HEK293 (cell line): ENCODE measurements at regions not wholly inside any gene's neighbourhood (a gene's known extent, or its start where the extent isn't known, plus 50 kb on each side); places are given as distances from the start of the nearest gene placed in this dataset.

ENCODE experiments used
- CTCF ChIA-PET: fragments of 350-600 bp; formaldehyde crosslinking; extraction: SDS; loops from one replicate; lab custom pipeline; 2021; ENCODE audit warnings: antibody characterized with exemption; lab: Yijun Ruan, JAX
- POLR2A ChIA-PET: fragments of 300-600 bp; formaldehyde crosslinking; extraction: SDS; loops from one replicate; lab custom pipeline; 2020; ENCODE audit warnings: antibody characterized with exemption, inconsistent platforms; lab: Yijun Ruan, JAX
- H3K27ac ChIP-seq: fragments of 200-500 bp; sonication (Bioruptor generic); 2 replicates; pipeline ENCODE4 v1.5.1; 2014; ENCODE audit warnings: low read depth, low read length, control low read depth, inconsistent platforms; ENCODE audit errors: extremely low read depth
- H3K36me3 ChIP-seq, 2 experiments: fragments of 200-500 bp in 1 of 2; sonication (Bioruptor generic) in 1 of 2; 1 replicate in 1 of 2; 2 replicates in 1 of 2; pipeline ENCODE4 v1.5.1; 2014 to 2017; ENCODE audit warnings: inconsistent platforms in 2 of 2, low read length in 2 of 2; ENCODE audit not compliant: control insufficient read depth in 2 of 2, insufficient read depth in 1 of 2
- H3K4me1 ChIP-seq: fragments of 200-500 bp; sonication (Bioruptor generic); 2 replicates; pipeline ENCODE4 v1.5.1; 2014; ENCODE audit warnings: mild to moderate bottlenecking, low read length, inconsistent platforms; ENCODE audit not compliant: control insufficient read depth, insufficient read depth
- H3K4me3 ChIP-seq: 2 replicates; pipeline ENCODE4 v1.5.1; 2011; ENCODE audit warnings: low read depth, mild to moderate bottlenecking, control low read depth, low read length, moderate library complexity
- H3K9me3 ChIP-seq: fragments of 200-500 bp; sonication (Bioruptor generic); 2 replicates; pipeline ENCODE4 v1.5.1; 2014; ENCODE audit warnings: low read depth, low read length, inconsistent platforms; ENCODE audit not compliant: control insufficient read depth, insufficient read depth
- GFI1B ChIP-seq: fragments of 450-650 bp; formaldehyde crosslinking; IDR thresholded peaks from 2 replicates; pipeline ENCODE4 v1.5.1; 2016; ENCODE audit warnings: missing biosample characterization, missing genetic modification characterization
- HOXD13 ChIP-seq: sonication (generic); formaldehyde crosslinking; IDR thresholded peaks from 2 replicates; pipeline ENCODE4 v1.8.0; 2022; ENCODE audit warnings: missing genetic modification reagents, borderline replicate concordance
- MEIS1 ChIP-seq: sonication (generic); formaldehyde crosslinking; IDR thresholded peaks from 2 replicates; pipeline ENCODE4 v1.8.1; 2022; ENCODE audit warnings: missing genetic modification reagents, mild to moderate bottlenecking, borderline replicate concordance
- OVOL3 ChIP-seq: fragments of 450-650 bp; formaldehyde crosslinking; IDR thresholded peaks from 2 replicates; pipeline ENCODE4 v1.5.1; 2016; ENCODE audit warnings: missing biosample characterization, missing genetic modification characterization
- SCRT1 ChIP-seq: fragments of 450-650 bp; formaldehyde crosslinking; IDR thresholded peaks from 2 replicates; pipeline ENCODE4 v1.5.1; 2016; ENCODE audit warnings: missing biosample characterization, missing genetic modification characterization, borderline replicate concordance
- ZBTB1 ChIP-seq: fragments of 450-650 bp; formaldehyde crosslinking; IDR thresholded peaks from 2 replicates; pipeline ENCODE4 v1.5.1; 2016; ENCODE audit warnings: missing biosample characterization, missing genetic modification characterization
- ZBTB7A ChIP-seq: fragments of 450-650 bp; formaldehyde crosslinking; IDR thresholded peaks from 2 replicates; pipeline ENCODE4 v1.5.1; 2016; ENCODE audit warnings: low read depth, missing biosample characterization, missing genetic modification characterization
- ZNF133 ChIP-seq: fragments of 450-650 bp; formaldehyde crosslinking; IDR thresholded peaks from 2 replicates; pipeline ENCODE4 v1.5.1; 2016; ENCODE audit warnings: missing biosample characterization, missing genetic modification characterization
- ZNF169 ChIP-seq: fragments of 450-650 bp; formaldehyde crosslinking; IDR thresholded peaks from 2 replicates; pipeline ENCODE4 v1.5.1; 2016; ENCODE audit warnings: missing biosample characterization, missing genetic modification characterization
- ZNF211 ChIP-seq: fragments of 450-650 bp; formaldehyde crosslinking; IDR thresholded peaks from 2 replicates; pipeline ENCODE4 v1.5.1; 2016; ENCODE audit warnings: low read depth, missing biosample characterization, missing genetic modification characterization
- ZNF302 ChIP-seq: fragments of 450-650 bp; formaldehyde crosslinking; IDR thresholded peaks from 2 replicates; pipeline ENCODE4 v1.5.1; 2016; ENCODE audit warnings: missing biosample characterization, missing genetic modification characterization, low read depth
- ZNF354C ChIP-seq: fragments of 450-650 bp; formaldehyde crosslinking; IDR thresholded peaks from 2 replicates; pipeline ENCODE4 v1.5.1; 2016; ENCODE audit warnings: missing biosample characterization, missing genetic modification characterization, low read depth, borderline replicate concordance
- ZNF48 ChIP-seq: fragments of 450-650 bp; formaldehyde crosslinking; IDR thresholded peaks from 2 replicates; pipeline ENCODE4 v1.5.1; 2016; ENCODE audit warnings: missing biosample characterization, missing genetic modification characterization
- ZNF501 ChIP-seq: fragments of 450-650 bp; formaldehyde crosslinking; IDR thresholded peaks from 2 replicates; pipeline ENCODE4 v1.5.1; 2016; ENCODE audit warnings: missing biosample characterization, missing genetic modification characterization
- ZNF571 ChIP-seq: fragments of 450-650 bp; formaldehyde crosslinking; IDR thresholded peaks from 2 replicates; pipeline ENCODE4 v1.5.0; 2017; ENCODE audit warnings: missing biosample characterization, missing genetic modification characterization
- ZNF701 ChIP-seq: fragments of 450-650 bp; formaldehyde crosslinking; IDR thresholded peaks from 2 replicates; pipeline ENCODE4 v1.5.1; 2016; ENCODE audit warnings: missing biosample characterization, missing genetic modification characterization
- ZNF837 ChIP-seq: fragments of 450-650 bp; formaldehyde crosslinking; IDR thresholded peaks from 2 replicates; pipeline ENCODE4 v1.5.1; 2016; ENCODE audit warnings: missing biosample characterization, missing genetic modification characterization
- TF ChIP-seq, protein P1 (sequence below): fragments of 450-650 bp; formaldehyde crosslinking; IDR thresholded peaks from 2 replicates; pipeline ENCODE4 v1.5.1; 2016; ENCODE audit warnings: missing biosample characterization, missing genetic modification characterization
- TF ChIP-seq, protein P2 (sequence below): fragments of 450-650 bp; formaldehyde crosslinking; IDR thresholded peaks from 2 replicates; pipeline ENCODE4 v1.5.1; 2017; ENCODE audit warnings: missing biosample characterization, missing genetic modification characterization
- TF ChIP-seq, protein P3 (sequence below): fragments of 450-650 bp; formaldehyde crosslinking; IDR thresholded peaks from 2 replicates; pipeline ENCODE4 v1.5.1; 2016; ENCODE audit warnings: missing biosample characterization, missing genetic modification characterization
- TF ChIP-seq, protein P4 (sequence below): fragments of 450-650 bp; formaldehyde crosslinking; IDR thresholded peaks from 2 replicates; pipeline ENCODE4 v1.5.1; 2016; ENCODE audit warnings: missing biosample characterization, missing genetic modification characterization
- TF ChIP-seq, protein P5 (sequence below): fragments of 450-650 bp; IDR thresholded peaks from 2 replicates; pipeline ENCODE4 v1.5.1; 2018; ENCODE audit warnings: missing biosample characterization, missing genetic modification characterization
- TF ChIP-seq, protein P6 (sequence below): fragments of 450-650 bp; formaldehyde crosslinking; IDR thresholded peaks from 2 replicates; pipeline ENCODE4 v1.5.1; 2016; ENCODE audit warnings: missing biosample characterization, missing genetic modification characterization
- TF ChIP-seq, protein P7 (sequence below): fragments of 450-650 bp; formaldehyde crosslinking; IDR thresholded peaks from 2 replicates; pipeline ENCODE4 v1.5.1; 2016; ENCODE audit warnings: missing biosample characterization, missing genetic modification characterization

DNA sequence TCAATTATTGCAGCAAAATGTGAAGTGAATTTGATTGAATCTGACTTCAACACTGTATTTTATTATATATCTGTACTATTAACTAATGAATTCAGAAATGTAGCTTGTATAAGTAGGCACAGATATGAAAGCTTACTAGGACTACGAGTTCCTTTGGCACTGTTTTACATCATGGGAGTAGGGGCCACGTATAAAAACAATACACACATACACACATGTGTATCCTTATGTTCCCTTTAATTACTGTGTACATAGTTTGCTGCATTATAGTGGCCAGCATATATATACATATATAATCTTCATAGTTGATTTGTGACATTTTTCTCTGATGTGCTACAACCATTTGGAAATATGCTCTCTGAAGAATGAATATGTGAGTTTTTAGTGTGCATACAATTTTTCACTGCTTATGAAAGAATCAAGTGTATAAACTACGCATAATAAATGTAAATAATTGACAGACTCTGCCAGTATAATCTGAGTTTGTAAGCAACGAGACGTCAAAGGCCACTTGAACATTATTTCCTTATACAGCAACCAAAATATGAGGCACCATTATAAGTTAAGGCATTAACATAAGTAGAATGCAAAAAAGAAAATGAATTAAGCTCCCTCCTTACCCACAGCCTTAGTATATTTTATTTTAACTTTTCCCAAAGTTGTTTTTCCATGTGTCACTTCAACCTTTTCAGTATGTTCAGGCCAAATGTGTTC, 98.1 kb upstream of the GALNT5 start:
- no peak overlapping the region for H3K27ac ChIP-seq
- no peaks in the 10 kb centered on the region for H3K36me3 ChIP-seq
- no peak overlapping the region for H3K4me3 ChIP-seq
- TF ChIP-seq ZNF133, result no peak
- TF ChIP-seq, protein P1, sequence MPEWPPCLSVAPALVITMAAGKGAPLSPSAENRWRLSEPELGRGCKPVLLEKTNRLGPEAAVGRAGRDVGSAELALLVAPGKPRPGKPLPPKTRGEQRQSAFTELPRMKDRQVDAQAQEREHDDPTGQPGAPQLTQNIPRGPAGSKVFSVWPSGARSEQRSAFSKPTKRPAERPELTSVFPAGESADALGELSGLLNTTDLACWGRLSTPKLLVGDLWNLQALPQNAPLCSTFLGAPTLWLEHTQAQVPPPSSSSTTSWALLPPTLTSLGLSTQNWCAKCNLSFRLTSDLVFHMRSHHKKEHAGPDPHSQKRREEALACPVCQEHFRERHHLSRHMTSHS (tag by site-specific recombination), result no peak
- TF ChIP-seq HOXD13 (CRISPR knock-in tag), result no peak
- no peak for TF ChIP-seq ZNF501
- TF ChIP-seq, protein P2, sequence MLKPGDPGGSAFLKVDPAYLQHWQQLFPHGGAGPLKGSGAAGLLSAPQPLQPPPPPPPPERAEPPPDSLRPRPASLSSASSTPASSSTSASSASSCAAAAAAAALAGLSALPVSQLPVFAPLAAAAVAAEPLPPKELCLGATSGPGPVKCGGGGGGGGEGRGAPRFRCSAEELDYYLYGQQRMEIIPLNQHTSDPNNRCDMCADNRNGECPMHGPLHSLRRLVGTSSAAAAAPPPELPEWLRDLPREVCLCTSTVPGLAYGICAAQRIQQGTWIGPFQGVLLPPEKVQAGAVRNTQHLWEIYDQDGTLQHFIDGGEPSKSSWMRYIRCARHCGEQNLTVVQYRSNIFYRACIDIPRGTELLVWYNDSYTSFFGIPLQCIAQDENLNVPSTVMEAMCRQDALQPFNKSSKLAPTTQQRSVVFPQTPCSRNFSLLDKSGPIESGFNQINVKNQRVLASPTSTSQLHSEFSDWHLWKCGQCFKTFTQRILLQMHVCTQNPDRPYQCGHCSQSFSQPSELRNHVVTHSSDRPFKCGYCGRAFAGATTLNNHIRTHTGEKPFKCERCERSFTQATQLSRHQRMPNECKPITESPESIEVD (tag by site-specific recombination), result no peak
- TF ChIP-seq, protein P3, sequence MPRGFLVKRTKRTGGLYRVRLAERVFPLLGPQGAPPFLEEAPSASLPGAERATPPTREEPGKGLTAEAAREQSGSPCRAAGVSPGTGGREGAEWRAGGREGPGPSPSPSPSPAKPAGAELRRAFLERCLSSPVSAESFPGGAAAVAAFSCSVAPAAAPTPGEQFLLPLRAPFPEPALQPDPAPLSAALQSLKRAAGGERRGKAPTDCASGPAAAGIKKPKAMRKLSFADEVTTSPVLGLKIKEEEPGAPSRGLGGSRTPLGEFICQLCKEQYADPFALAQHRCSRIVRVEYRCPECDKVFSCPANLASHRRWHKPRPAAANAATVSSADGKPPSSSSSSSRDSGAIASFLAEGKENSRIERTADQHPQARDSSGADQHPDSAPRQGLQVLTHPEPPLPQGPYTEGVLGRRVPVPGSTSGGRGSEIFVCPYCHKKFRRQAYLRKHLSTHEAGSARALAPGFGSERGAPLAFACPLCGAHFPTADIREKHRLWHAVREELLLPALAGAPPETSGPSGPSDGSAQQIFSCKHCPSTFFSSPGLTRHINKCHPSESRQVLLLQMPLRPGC, result no peak
- TF ChIP-seq OVOL3 (tag by site-specific recombination), result no peak
- no peak for TF ChIP-seq ZBTB1 (tag by site-specific recombination)
- TF ChIP-seq ZNF354C, result no peak
- TF ChIP-seq ZNF701, result no peak
- no peak for TF ChIP-seq ZNF571
- TF ChIP-seq ZNF169 (tag by site-specific recombination), result no peak
- TF ChIP-seq ZBTB7A, result no peak
- no peak for TF ChIP-seq GFI1B
- TF ChIP-seq MEIS1 (CRISPR knock-in tag), result no peak
- TF ChIP-seq, protein P4, sequence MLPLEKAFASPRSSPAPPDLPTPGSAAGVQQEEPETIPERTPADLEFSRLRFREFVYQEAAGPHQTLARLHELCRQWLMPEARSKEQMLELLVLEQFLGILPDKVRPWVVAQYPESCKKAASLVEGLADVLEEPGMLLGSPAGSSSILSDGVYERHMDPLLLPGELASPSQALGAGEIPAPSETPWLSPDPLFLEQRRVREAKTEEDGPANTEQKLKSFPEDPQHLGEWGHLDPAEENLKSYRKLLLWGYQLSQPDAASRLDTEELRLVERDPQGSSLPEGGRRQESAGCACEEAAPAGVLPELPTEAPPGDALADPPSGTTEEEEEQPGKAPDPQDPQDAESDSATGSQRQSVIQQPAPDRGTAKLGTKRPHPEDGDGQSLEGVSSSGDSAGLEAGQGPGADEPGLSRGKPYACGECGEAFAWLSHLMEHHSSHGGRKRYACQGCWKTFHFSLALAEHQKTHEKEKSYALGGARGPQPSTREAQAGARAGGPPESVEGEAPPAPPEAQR (tag by site-specific recombination), result no peak
- no peak for TF ChIP-seq ZNF302 (tag by site-specific recombination)
- H3K9me3 ChIP-seq, result no peaks in the 10 kb centered on the region
- H3K4me1 ChIP-seq, result no peaks in the 10 kb centered on the region
- ChIA-PET CTCF (no interaction called here), POLR2A (no interaction called here)

DNA sequence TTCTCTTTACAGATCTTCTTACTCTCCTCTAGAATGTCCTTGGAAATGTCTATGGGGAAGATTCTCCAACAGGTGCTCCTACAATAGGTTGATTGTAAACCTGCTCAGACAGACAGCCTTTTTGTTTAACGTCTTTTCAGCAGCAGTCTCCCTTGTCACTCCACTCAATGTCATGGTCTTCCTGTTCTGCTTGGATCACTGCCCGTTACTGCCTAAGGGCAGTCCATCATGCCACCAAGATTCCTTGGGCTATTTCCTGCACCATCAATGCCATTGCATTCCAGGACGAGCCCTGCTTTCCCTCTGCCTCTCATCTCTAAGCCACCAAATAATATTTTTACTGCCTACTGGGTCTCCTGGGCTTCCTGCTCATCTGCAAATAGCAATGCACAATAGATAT, 97.4 kb upstream of the GALNT5 start:
- Histone ChIP-seq H3K27ac (no peak overlapping the region), H3K9me3 (no peaks in the 10 kb centered on the region), H3K4me3 (no peak overlapping the region), H3K4me1 (no peaks in the 10 kb centered on the region), H3K36me3 (no peaks in the 10 kb centered on the region)
- ChIA-PET CTCF (no interaction called here), POLR2A (no interaction called here)
- TF ChIP-seq ZNF211 (tag by site-specific recombination) (no peak), ZNF837 (tag by site-specific recombination) (no peak), SCRT1 (tag by site-specific recombination) (no peak), OVOL3 (tag by site-specific recombination) (no peak), ZNF48 (tag by site-specific recombination) (no peak)
- TF ChIP-seq, protein P5, sequence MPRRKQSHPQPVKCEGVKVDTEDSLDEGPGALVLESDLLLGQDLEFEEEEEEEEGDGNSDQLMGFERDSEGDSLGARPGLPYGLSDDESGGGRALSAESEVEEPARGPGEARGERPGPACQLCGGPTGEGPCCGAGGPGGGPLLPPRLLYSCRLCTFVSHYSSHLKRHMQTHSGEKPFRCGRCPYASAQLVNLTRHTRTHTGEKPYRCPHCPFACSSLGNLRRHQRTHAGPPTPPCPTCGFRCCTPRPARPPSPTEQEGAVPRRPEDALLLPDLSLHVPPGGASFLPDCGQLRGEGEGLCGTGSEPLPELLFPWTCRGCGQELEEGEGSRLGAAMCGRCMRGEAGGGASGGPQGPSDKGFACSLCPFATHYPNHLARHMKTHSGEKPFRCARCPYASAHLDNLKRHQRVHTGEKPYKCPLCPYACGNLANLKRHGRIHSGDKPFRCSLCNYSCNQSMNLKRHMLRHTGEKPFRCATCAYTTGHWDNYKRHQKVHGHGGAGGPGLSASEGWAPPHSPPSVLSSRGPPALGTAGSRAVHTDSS (tag by site-specific recombination), result no peak
- TF ChIP-seq, protein P6, sequence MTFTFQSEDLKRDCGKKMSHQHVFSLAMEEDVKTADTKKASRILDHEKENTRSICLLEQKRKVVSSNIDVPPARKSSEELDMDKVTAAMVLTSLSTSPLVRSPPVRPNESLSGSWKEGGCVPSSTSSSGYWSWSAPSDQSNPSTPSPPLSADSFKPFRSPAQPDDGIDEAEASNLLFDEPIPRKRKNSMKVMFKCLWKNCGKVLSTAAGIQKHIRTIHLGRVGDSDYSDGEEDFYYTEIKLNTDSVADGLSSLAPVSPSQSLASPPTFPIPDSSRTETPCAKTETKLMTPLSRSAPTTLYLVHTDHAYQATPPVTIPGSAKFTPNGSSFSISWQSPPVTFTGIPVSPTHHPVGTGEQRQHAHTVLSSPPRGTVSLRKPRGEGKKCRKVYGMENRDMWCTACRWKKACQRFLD (tag by site-specific recombination), result no peak
- TF ChIP-seq, protein P7, sequence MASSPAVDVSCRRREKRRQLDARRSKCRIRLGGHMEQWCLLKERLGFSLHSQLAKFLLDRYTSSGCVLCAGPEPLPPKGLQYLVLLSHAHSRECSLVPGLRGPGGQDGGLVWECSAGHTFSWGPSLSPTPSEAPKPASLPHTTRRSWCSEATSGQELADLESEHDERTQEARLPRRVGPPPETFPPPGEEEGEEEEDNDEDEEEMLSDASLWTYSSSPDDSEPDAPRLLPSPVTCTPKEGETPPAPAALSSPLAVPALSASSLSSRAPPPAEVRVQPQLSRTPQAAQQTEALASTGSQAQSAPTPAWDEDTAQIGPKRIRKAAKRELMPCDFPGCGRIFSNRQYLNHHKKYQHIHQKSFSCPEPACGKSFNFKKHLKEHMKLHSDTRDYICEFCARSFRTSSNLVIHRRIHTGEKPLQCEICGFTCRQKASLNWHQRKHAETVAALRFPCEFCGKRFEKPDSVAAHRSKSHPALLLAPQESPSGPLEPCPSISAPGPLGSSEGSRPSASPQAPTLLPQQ (tag by site-specific recombination), result no peak
